ENCODE measurements at regions not wholly inside any gene's neighbourhood (a gene's known extent, or its start where the extent isn't known, plus 50 kb on each side); places are given as distances from the start of the nearest gene placed in this dataset.

- no peak for FAIRE-seq
These were observed 531.6 kb downstream of the SHQ1 start for GRCh38 chr3:72316501-72317279.

- FAIRE-seq, result no peak
These were observed 528.4 kb upstream of the PROK2 start for GRCh38 chr3:72313308-72313707.

- no peak for FAIRE-seq
These were observed 527.4 kb upstream of the PROK2 start for GRCh38 chr3:72312339-72312738.

DNA sequence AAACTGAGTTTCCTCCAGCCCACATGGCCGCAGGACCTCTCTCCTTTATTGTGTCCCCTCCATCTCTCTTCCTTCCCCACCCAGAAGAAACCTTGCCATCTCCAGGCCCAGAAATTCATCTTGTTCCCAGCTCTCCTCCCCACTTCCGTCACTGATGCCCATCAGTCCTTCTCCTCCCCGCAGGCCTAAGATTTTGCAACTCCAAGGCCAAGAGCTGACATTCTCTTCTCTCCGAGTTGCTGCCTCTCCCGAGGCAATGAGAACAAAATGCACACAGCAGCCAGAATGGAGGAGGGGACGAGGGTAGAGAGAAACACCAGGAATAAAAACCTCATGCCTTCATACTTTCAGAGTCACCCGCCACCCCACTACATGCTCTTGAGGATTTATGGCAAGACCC, 526.5 kb upstream of the PROK2 start:
- FAIRE-seq, result no peak

DNA sequence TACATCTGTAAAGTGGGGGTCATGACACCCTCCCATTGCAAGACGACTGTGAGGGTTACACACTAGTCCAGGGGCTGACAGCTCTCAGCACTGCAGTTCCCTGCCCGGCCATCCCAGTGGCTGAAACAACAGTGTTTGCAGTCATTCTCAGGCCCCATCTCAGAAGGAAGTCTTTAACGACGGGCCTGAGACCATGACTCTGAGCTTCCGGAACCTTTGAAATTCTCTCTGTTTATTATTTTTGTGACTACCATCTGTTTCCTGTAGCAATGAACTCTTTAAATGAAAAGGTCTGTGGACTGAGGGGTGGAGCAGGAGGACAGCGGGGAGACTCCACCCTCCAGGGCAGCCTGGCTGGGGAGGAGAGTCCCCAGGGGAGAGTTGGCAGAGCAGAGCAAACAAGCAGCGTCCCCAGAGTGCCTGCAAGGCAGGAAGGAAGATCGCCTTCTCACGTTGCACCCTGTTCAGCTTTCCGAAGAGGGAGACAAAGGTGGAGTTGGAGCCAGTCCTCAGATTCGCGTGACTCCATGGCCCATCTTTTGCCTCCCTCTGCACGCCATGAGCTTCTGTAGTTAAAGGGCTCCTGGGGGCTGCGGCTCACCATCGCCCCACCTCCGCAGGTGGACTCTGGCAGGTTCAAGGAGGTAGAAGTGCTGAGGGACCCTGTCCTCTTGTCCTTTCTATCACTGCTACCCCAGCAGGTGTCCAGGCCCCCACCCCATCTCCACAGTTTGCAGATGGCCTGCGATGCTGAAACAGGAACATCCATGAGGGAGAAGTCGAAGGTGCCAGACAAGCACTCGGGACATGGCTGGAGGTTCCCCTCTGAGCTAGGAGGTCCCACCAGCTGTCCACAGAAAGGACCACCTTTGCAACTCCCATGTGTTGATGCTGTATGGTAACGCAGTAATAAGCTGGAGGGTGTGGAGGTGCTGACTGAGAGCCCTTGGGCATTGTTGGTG, 525.8 kb upstream of the PROK2 start:
- no peak for FAIRE-seq

DNA sequence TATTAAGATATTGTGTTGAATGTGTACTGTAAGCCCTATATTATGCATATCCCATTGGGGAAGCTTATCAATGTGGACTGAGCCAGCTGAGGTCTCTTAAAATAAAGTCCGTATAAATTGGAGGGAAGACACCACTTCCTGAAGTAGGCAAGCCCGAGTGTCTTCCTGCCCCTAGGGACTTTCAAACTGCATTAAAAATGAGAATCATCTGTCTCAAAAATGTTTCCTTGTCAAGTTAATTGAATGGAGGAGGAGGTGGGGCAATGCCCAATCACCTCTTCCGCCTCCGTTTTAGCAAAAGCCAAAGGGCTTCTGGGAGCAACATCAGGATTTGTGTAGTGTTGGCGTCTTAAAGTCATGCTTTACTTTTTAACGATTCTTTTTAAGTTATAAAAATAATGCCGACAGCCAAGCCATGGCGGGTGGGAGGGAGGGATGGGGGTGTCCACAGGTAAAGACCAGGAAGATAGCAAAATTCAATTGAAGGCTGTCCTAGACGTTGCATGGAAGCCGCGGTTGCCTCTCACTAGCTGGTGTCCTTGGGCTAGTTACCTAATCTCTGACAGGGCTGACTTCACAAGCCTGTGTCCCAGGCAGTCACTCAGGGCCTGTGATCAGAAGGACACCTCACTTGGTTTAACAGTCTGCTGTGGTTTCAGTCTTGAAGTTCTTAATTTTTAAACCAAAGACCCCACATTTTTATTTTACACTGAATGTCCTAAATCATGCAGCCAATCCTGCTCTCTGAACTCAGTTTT, 524.9 kb upstream of the PROK2 start:
- no peak for FAIRE-seq

- no peak for FAIRE-seq
These were observed 523.7 kb upstream of the PROK2 start for GRCh38 chr3:72308641-72309040.

DNA sequence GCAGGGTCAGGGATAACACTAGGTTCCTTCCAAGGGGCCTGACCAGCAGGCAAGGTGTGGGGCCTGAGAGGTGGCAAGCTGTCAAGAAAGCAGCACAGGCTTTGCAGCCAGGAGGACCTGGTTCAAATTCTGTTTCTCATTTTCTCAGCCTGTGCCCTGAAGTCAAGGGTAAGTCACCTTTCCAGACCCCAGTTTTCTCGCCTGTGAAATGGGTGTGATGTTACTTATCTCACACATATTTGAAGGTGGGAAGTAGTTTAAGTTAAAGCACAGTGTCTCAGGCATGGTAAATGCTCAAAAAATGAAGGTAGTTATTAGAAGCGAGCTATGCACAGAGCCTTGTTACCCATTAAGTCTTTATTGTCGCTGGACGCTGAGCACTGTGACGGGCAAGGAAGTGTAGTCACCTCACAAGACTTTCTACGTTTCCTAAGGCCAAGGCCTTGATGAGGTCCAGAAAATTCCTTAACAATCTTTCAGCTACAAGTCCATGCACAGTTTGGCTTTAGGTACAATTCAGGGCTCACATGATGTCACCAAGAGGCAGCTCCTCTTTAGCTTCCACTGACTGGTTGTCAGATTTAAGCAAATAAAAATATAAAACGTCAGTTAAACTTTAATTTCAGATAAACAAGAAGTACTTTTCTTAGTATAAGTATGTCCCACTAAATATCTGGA, 522.6 kb upstream of the PROK2 start:
- no peak for FAIRE-seq

DNA sequence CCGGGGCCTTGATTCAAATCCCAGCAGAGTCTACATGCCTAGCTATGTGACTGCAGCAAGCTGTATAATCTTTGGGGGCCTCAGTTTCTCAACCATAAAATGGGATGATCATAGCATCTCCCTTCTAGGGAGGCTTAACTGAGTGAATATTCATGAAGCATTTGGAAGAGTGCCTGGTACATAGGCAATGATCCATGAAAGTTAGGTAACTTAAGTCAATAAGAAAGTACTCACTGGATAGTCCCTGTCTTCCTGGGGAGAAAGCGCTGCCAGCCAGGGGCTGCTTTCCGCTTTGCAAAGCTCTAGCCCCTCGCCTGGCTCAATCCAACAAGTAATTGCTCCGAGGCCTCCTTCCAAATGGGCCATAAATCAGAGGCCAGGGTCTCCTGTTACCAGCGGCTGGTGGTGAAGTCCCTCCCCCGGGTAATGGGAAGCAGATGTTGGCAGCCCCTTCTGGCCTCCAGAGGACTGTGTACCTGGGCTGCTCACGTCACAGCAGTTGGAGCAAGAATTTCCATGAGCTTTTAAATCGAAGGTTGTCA, 521.9 kb upstream of the PROK2 start:
- FAIRE-seq, result no peak

DNA sequence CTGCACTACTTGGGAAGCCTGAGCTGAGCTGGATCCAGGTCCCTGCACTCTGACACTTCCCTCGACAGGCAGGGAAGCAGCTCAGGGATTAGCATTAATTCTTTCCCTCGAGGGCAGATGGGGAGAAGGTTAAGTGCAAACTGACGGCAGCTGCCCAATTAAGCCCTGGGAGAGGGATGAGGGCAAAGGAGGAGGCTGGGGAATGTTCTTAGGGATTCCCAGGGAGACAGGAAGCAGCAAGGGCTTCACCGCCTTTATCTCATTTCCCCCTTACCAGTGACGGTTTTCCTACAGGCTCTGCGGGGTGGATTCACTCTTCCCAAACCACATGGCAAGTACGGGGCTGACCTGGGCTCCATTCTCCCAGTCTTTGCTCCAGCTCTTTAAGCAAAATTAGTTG, 519.0 kb upstream of the PROK2 start:
- no peak for FAIRE-seq

DNA sequence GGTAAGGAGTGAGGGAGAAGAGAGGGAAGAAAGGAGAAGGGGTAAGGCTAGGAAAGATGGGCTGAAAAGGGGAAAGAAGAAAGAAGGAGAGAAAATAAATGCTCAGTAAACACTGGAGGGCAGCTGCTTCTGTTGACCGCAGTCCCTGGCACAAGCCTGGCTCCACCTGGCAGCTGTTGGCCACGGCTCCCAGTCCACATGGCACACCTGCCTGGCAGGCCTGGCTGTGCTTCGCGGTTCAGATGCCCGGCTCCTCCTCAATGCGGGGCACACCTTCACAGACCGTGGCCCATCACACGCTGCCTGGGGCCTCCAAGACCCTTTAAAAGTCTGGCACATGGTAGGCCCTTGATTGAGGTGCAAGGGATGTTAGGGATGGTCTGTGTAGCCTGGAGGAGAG, 516.8 kb upstream of the PROK2 start:
- FAIRE-seq, result no peak

- FAIRE-seq, result no peak
These were observed 515.7 kb upstream of the PROK2 start for GRCh38 chr3:72300621-72301020.

DNA sequence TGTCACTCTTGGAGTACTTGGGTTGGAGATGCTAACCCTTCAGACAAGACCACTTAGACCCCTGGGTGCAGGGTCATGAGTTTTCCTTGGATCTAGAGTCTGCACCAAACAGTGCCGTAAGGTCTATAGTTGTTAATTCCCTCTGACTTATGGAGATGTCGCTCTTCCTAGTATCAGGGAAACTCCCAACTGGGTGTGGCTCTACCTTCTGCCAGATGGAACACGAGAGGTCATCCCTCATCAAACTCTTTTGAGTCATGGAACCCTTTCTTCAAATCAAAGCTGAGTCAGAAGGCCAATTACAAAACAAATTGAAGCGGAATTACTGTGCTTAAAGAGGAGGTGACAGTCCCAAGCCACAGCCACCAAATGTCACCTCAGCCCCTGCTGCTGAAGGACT, 514.9 kb upstream of the PROK2 start:
- FAIRE-seq, result no peak

GRCh38 chr3:72299321-72299802, 514.4 kb upstream of the PROK2 start:
- FAIRE-seq, result no peak

DNA sequence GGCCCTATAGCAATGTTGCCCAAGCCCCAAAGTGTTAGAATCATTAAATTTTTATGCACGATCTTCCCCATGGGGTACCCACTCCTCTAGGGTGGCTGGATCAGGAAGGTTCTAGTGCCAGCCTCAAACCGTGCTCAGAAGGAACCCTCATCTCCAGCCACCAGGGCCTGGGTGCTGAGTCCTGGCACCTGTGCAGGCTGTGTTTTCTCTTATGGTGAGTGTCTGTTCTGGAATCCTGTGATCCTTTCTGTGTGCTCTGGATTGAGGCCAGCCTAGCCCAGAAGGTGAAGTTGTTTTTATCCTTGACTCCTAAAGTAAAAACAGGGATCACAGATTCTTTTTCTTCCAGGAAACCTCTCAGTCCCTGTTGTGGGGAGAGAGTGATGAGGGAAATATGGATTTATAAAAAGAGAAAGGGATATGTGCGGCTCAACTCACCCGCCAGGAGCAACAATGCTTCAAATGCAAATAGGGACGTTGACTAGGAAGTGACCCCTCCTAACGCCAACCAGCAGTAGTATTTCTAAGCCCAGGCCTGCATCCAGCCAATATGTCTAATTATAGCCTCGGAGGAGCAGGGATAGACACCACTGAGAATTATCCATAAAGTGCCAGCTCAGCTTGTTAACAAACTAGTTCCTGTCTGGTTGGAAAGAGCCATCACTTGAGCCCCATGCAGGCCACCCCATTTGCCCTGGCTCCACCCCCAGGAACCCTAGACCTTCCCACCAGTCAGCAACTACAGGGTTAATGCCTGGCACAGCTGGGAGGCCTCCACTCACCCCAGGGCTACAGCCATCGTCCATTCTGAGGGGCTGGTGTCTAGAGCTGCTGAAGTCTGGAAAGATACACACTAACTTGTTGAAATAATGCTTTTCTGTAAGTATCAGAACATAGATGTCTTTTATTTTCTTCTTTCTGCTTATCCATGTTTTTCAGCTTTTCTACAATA, 513.5 kb upstream of the PROK2 start:
- FAIRE-seq, result no peak

DNA sequence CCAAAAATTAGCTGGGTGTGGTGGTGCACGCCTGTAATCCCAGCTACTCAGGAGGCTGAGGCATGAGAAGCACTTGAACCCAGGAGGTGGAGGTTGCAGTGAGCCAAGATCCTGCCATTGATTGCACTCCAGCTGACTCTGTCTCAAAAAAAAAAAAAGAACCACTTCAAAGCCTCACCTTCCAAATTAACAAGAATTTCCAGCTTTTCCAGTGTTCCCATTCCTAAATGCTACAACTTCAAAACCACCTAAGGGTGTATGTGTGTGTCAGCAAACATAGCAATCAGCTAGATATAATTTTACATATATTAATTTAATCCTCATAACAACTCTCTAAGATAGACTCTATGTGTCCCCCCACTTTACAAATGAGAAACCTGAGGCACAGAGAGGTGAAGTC, 512.5 kb upstream of the PROK2 start:
- FAIRE-seq, result no peak

- no peak for FAIRE-seq
These were observed 511.6 kb upstream of the PROK2 start for GRCh38 chr3:72296477-72297111.

- FAIRE-seq, result no peak
These were observed 511.1 kb upstream of the PROK2 start for GRCh38 chr3:72295962-72296450.

DNA sequence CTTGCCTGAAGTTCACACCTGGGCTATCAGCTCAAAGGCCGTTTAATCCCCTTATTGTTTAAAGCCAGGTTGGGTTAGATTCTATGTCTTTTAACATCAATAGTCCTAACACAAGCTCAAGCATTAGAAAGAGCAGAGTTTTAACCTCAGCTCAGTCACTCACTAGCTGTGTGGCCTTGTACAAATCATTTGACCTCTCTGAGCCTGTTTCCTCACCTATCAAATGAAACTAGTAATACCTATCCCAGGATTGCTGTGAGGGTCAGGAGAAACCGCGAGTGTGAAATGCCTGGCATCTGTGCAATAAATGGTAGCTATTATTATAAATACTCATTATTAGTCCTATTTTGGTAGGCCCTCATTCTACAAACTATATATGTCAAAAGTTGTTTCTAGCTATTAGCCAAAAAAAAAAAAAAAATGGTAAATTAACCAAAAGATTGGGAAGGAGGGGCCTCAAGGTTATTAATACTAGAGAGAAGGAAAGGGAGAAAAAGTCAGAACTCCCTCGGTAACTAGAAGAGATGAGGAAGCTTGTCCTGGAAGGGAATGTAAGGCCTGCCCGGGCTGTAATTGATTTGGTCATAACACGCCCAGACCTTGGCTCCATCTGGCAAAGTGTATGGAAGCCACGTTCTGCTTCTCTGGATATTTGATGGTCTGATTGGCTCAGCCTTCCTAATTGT, 510.5 kb upstream of the PROK2 start:
- no peak for FAIRE-seq
